ENCODE measurements at regions not wholly inside any gene's neighbourhood (a gene's known extent, or its start where the extent isn't known, plus 50 kb on each side); places are given as distances from the start of the nearest gene placed in this dataset.

DNA sequence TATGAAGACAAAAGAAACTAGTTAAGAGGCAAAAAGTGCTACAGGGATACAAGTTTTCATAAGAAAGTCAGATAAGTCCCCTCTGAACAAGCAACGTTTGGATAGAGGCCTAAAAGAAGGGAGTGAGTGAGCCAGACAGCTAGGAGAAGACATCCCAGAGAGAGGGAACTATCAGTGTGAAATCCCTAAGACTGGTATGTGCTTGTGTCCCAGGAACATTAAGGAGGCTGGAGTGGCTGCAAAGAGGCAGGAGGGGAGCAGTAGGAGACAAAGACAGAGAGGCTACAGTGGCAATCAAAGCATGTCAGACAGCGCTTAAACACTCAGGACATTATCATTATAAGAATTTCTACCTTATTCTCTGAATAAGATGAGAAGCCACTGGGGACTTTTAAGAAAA, 139.1 kb upstream of the STK32A start:
- TF ChIP-seq, protein P1, sequence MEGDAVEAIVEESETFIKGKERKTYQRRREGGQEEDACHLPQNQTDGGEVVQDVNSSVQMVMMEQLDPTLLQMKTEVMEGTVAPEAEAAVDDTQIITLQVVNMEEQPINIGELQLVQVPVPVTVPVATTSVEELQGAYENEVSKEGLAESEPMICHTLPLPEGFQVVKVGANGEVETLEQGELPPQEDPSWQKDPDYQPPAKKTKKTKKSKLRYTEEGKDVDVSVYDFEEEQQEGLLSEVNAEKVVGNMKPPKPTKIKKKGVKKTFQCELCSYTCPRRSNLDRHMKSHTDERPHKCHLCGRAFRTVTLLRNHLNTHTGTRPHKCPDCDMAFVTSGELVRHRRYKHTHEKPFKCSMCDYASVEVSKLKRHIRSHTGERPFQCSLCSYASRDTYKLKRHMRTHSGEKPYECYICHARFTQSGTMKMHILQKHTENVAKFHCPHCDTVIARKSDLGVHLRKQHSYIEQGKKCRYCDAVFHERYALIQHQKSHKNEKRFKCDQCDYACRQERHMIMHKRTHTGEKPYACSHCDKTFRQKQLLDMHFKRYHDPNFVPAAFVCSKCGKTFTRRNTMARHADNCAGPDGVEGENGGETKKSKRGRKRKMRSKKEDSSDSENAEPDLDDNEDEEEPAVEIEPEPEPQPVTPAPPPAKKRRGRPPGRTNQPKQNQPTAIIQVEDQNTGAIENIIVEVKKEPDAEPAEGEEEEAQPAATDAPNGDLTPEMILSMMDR (IDR thresholded peaks at IDR 0.05; ENCODE audit: low read depth, low read length, missing input control) = no peak
- no peak for TF ChIP-seq JUND (IDR thresholded peaks at IDR 0.05)
- TF ChIP-seq NR2F2 (IDR thresholded peaks at IDR 0.05) = no peak
- no peak for TF ChIP-seq EGR1 (IDR thresholded peaks at IDR 0.05; ENCODE audit: low read depth in 2 of 2)
- TF ChIP-seq, protein P2, sequence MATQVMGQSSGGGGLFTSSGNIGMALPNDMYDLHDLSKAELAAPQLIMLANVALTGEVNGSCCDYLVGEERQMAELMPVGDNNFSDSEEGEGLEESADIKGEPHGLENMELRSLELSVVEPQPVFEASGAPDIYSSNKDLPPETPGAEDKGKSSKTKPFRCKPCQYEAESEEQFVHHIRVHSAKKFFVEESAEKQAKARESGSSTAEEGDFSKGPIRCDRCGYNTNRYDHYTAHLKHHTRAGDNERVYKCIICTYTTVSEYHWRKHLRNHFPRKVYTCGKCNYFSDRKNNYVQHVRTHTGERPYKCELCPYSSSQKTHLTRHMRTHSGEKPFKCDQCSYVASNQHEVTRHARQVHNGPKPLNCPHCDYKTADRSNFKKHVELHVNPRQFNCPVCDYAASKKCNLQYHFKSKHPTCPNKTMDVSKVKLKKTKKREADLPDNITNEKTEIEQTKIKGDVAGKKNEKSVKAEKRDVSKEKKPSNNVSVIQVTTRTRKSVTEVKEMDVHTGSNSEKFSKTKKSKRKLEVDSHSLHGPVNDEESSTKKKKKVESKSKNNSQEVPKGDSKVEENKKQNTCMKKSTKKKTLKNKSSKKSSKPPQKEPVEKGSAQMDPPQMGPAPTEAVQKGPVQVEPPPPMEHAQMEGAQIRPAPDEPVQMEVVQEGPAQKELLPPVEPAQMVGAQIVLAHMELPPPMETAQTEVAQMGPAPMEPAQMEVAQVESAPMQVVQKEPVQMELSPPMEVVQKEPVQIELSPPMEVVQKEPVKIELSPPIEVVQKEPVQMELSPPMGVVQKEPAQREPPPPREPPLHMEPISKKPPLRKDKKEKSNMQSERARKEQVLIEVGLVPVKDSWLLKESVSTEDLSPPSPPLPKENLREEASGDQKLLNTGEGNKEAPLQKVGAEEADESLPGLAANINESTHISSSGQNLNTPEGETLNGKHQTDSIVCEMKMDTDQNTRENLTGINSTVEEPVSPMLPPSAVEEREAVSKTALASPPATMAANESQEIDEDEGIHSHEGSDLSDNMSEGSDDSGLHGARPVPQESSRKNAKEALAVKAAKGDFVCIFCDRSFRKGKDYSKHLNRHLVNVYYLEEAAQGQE (IDR thresholded peaks at IDR 0.05) = no peak
- no peak for TF ChIP-seq GABPA (IDR thresholded peaks at IDR 0.05 in 1 of 2, conservative IDR thresholded peaks at IDR 0.05 in 1 of 2)
- no peak for TF ChIP-seq YY1 (IDR thresholded peaks at IDR 0.05)
- TF ChIP-seq, protein P3, sequence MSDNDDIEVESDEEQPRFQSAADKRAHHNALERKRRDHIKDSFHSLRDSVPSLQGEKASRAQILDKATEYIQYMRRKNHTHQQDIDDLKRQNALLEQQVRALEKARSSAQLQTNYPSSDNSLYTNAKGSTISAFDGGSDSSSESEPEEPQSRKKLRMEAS (IDR thresholded peaks at IDR 0.05) = no peak
- TF ChIP-seq RAD21 (IDR thresholded peaks at IDR 0.05) = no peak
- TF ChIP-seq TAF1 (conservative IDR thresholded peaks at IDR 0.05) = no peak
